HepG2 (cell line): ENCODE measurements at regions not wholly inside any gene's neighbourhood (a gene's known extent, or its start where the extent isn't known, plus 50 kb on each side); places are given as distances from the start of the nearest gene placed in this dataset.

Experiments
- ATAC-seq: fragments of 200-7000 bp; cut with Tn5 transposase; 3 replicates; pipeline ENCODE4 v1.9.1; 2020; ENCODE audit warnings: mild to moderate bottlenecking, moderate library complexity
- BruUV-seq: library from RNA; stranded (reverse); fragments of 400-500 nt; replicated peaks from 2 replicates; lab custom pipeline; 2021; lab: Mats Ljungman, UMichigan
- CTCF ChIA-PET: fragments of 300-600 bp; formaldehyde crosslinking; extraction: SDS; loops from one replicate; lab custom pipeline; 2021; ENCODE audit warnings: low total read pairs, inconsistent platforms, low intra/inter-chr PET ratio; lab: Yijun Ruan, JAX
- POLR2A ChIA-PET: fragments of 350-600 bp; sonication (Branson Sonifier 250); formaldehyde crosslinking; loops from one replicate; lab custom pipeline; 2020; ENCODE audit warnings: antibody characterized with exemption, inconsistent platforms; lab: Yijun Ruan, JAX
- DNase-seq: peaks from one replicate; pipeline ENCODE4 v3.0.0-alpha.2; 2015; ENCODE audit warnings: low spot score
- FAIRE-seq: peaks from 3 replicates; lab custom pipeline; 2011; peaks lifted over from hg19 to GRCh38; lab: Jason Lieb, UNC
- H2AFZ ChIP-seq: one replicate; pipeline ENCODE4 v1.6.1; 2011; ENCODE audit warnings: low read length, inconsistent platforms
- H3K27ac ChIP-seq: fragments of 300-600 bp; 3 replicates; pipeline ENCODE4 v1.8.0; 2011; ENCODE audit warnings: mixed run types, mild to moderate bottlenecking, mixed read lengths, low read length, inconsistent platforms; ENCODE audit not compliant: insufficient read depth; ENCODE audit errors: extremely low read length
- H3K27me3 ChIP-seq, 2 experiments: fragments of 200-600 bp in 1 of 2; 2 replicates in 1 of 2; 3 replicates in 1 of 2; pipeline versions ENCODE4 v1.6.0 to v1.8.0; 2011; ENCODE audit warnings: low read length in 2 of 2, mild to moderate bottlenecking in 2 of 2, moderate library complexity in 2 of 2, inconsistent platforms in 1 of 2; ENCODE audit not compliant: insufficient read depth in 2 of 2, control insufficient read depth in 1 of 2
- H3K36me3 ChIP-seq, 2 experiments: fragments of 200-600 bp in 1 of 2; replicated peaks in 1 of 2; 2 replicates in 1 of 2; 3 replicates in 1 of 2; pipeline versions ENCODE4 v1.5.1 to v1.8.0; 2011; ENCODE audit warnings: low read length in 2 of 2, inconsistent platforms in 1 of 2; ENCODE audit not compliant: insufficient read depth in 2 of 2, control insufficient read depth in 1 of 2
- H3K4me1 ChIP-seq: 2 replicates; pipeline ENCODE4 v1.5.1; 2012; ENCODE audit warnings: low read length, inconsistent platforms; ENCODE audit not compliant: insufficient read depth
- H3K4me2 ChIP-seq: 2 replicates; pipeline ENCODE4 v1.6.0; 2011; ENCODE audit warnings: low read depth, low read length, inconsistent platforms
- H3K4me3 ChIP-seq, 3 experiments: fragments of 200-600 bp in 1 of 3; sonication (generic), shearing (Covaris generic) in 1 of 3; replicated peaks in 1 of 3; 2 replicates each; pipeline ENCODE4 v1.5.1; 2011 to 2016; ENCODE audit warnings: low read length in 3 of 3, inconsistent platforms in 2 of 3, low read depth in 2 of 3, mild to moderate bottlenecking in 2 of 3, control low read depth in 1 of 3, mixed read lengths in 1 of 3; ENCODE audit not compliant: insufficient read depth in 1 of 3
- H3K79me2 ChIP-seq: one replicate; pipeline ENCODE4 v1.6.1; 2011; ENCODE audit warnings: low read length, inconsistent platforms; ENCODE audit not compliant: insufficient read depth
- H3K9ac ChIP-seq: 2 replicates; pipeline ENCODE4 v1.6.0; 2011; ENCODE audit warnings: mild to moderate bottlenecking, low read depth, low read length, inconsistent platforms; ENCODE audit not compliant: insufficient read depth
- H3K9me3 ChIP-seq: 2 replicates; pipeline ENCODE4 v1.5.1; 2012; ENCODE audit warnings: mild to moderate bottlenecking, low read length
- H4K20me1 ChIP-seq: 2 replicates; pipeline ENCODE4 v1.6.0; 2011; ENCODE audit warnings: inconsistent platforms, mild to moderate bottlenecking, low read length, moderate library complexity; ENCODE audit not compliant: insufficient read depth
- CENPT ChIP-seq: sonication (generic); formaldehyde crosslinking; IDR thresholded peaks from 2 replicates; pipeline ENCODE4 v1.8.0; 2022; ENCODE audit warnings: low read depth, mild to moderate bottlenecking, moderate library complexity, missing genetic modification reagents
- CHD2 ChIP-seq: IDR thresholded peaks from 2 replicates; pipeline ENCODE4 v1.6.1; 2011; ENCODE audit warnings: low read depth, low read length, improper control_type of control experiment
- HIVEP1 ChIP-seq: sonication (generic); formaldehyde crosslinking; IDR thresholded peaks from 2 replicates; pipeline ENCODE4 v1.4.0; 2020; ENCODE audit warnings: mild to moderate bottlenecking, missing genetic modification reagents
- HMGA1 ChIP-seq: sonication (generic); formaldehyde crosslinking; conservative IDR thresholded peaks from 2 replicates; pipeline ENCODE4 v1.4.0; 2020; ENCODE audit warnings: missing genetic modification reagents
- LRRFIP1 ChIP-seq: sonication (generic); formaldehyde crosslinking; conservative IDR thresholded peaks from 2 replicates; pipeline ENCODE4 v1.4.0; 2020; ENCODE audit warnings: missing genetic modification reagents
- MAF1 ChIP-seq: sonication (generic); formaldehyde crosslinking; IDR thresholded peaks from 2 replicates; pipeline ENCODE4 v1.5.0; 2020; ENCODE audit warnings: missing genetic modification reagents, borderline replicate concordance
- NCOA5 ChIP-seq: sonication (generic); formaldehyde crosslinking; IDR thresholded peaks from 2 replicates; pipeline ENCODE4 v1.4.0; 2020; ENCODE audit warnings: missing genetic modification reagents
- PAX8 ChIP-seq: sonication (generic); formaldehyde crosslinking; IDR thresholded peaks from 2 replicates; pipeline ENCODE4 v1.8.0; 2022; ENCODE audit warnings: mild to moderate bottlenecking, missing genetic modification reagents, borderline replicate concordance
- RAD21 ChIP-seq: fragments of 450-650 bp; formaldehyde crosslinking; IDR thresholded peaks from 2 replicates; pipeline ENCODE4 v1.5.0; 2020; ENCODE audit warnings: mild to moderate bottlenecking
- SCMH1 ChIP-seq: sonication (generic); formaldehyde crosslinking; IDR thresholded peaks from 2 replicates; pipeline ENCODE4 v1.9.0; 2021; ENCODE audit warnings: missing genetic modification reagents, mild to moderate bottlenecking, borderline replicate concordance
- SRSF9 ChIP-seq: fragments of 200-400 bp; formaldehyde crosslinking; IDR thresholded peaks from 2 replicates; pipeline ENCODE4 v1.6.1; 2018; ENCODE audit warnings: borderline replicate concordance, mild to moderate bottlenecking, low read depth, low read length; ENCODE audit not compliant: insufficient read depth, poor library complexity, severe bottlenecking
- TBX3 ChIP-seq: fragments of 450-650 bp; IDR thresholded peaks from 2 replicates; pipeline ENCODE4 v1.6.1; 2017; ENCODE audit warnings: antibody characterized with exemption, mild to moderate bottlenecking, inconsistent platforms, borderline replicate concordance
- TMF1 ChIP-seq: sonication (generic); formaldehyde crosslinking; IDR thresholded peaks from 2 replicates; pipeline ENCODE4 v1.8.1; 2022; ENCODE audit warnings: low read depth, missing genetic modification reagents
- XRCC5 ChIP-seq: fragments of 200-400 bp; formaldehyde crosslinking; optimal IDR thresholded peaks from 2 replicates; pipeline ENCODE3; 2017; ENCODE audit warnings: mild to moderate bottlenecking, low read length
- ZNF564 ChIP-seq: sonication (generic); formaldehyde crosslinking; IDR thresholded peaks from 2 replicates; pipeline ENCODE4 v1.8.1; 2023; ENCODE audit warnings: mild to moderate bottlenecking, missing genetic modification reagents
- ZSCAN20 ChIP-seq: sonication (generic); formaldehyde crosslinking; IDR thresholded peaks from 2 replicates; pipeline ENCODE4 v1.4.0; 2020; ENCODE audit warnings: missing genetic modification reagents, mild to moderate bottlenecking, borderline replicate concordance
- WGBS: methylation state at CpG from one replicate; pipeline ENCODE4 v1.1.6; 2017; ENCODE audit warnings: low lambda C conversion rate; 5-methylcytosine and 5-hydroxymethylcytosine counted together
- in situ Hi-C: cut with HindIII; loops from 2 replicates; pipeline ENCODE4 v1.10.0; 2017; ENCODE audit warnings: low pct_unique_long_range_greater_than_20kb; ENCODE audit not compliant: extremely low pct_ligation_motif_present
- intact Hi-C: fragments of 100-400 bp; cut with micrococcal nuclease; formaldehyde crosslinking; loops from one replicate; pipeline ENCODE4 v1.10.0; 2022; ENCODE audit not compliant: unreplicated experiment
- TF ChIP-seq, protein P1 (sequence below): sonication (generic); formaldehyde crosslinking; IDR thresholded peaks from 2 replicates; pipeline ENCODE4 v1.4.0; 2020; ENCODE audit warnings: missing genetic modification reagents, low read depth, mild to moderate bottlenecking, borderline replicate concordance

GRCh38 chr18:40949114-40949950, 1005.7 kb upstream of the PIK3C3 start (continued):
- TF ChIP-seq, protein P1, sequence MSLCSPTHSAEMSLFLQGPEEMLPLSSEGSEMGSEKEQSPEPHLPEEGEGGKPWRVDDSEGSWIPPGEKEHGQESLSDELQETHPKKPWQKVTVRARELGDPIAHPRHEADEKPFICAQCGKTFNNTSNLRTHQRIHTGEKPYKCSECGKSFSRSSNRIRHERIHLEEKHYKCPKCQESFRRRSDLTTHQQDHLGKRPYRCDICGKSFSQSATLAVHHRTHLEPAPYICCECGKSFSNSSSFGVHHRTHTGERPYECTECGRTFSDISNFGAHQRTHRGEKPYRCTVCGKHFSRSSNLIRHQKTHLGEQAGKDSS (CRISPR knock-in tag): no peak
- TF ChIP-seq PAX8 (no peak), HMGA1 (no peak)
- TF ChIP-seq, all 625 proteins: peak for 0

- no peaks in the 10 kb centered on the region for H3K27me3 ChIP-seq
- no TSS peak for BruUV-seq
- no peak for DNase-seq
- intact Hi-C loops: no loop called here
- TF ChIP-seq RAD21 (CRISPR knock-in tag): no peak
- no peak for TF ChIP-seq CHD2
- TF ChIP-seq CENPT (CRISPR knock-in tag): no peak
- no peak for TF ChIP-seq LRRFIP1 (CRISPR knock-in tag)
- TF ChIP-seq TMF1 (CRISPR knock-in tag): no peak
- no peak for TF ChIP-seq MAF1 (CRISPR knock-in tag)
- no peak for TF ChIP-seq XRCC5
- no peak for TF ChIP-seq SRSF9
- no peak for TF ChIP-seq ZSCAN20
- no peak for TF ChIP-seq NCOA5 (CRISPR knock-in tag)
- TF ChIP-seq SCMH1: no peak
- no peak for TF ChIP-seq ZNF564 (CRISPR knock-in tag)
- no peak for TF ChIP-seq TBX3
- no peak for TF ChIP-seq HIVEP1 (CRISPR knock-in tag)
- TF ChIP-seq, all 625 proteins: peak for 0
- Histone ChIP-seq H3K4me3 (no peak overlapping the region), H3K36me3 (no peaks in the 10 kb centered on the region), H2AFZ (no peak overlapping the region), H3K27ac (no peak overlapping the region), H3K4me2 (no peak overlapping the region), H3K79me2 (no peaks in the 10 kb centered on the region), H3K9ac (no peak overlapping the region), H4K20me1 (no peaks in the 10 kb centered on the region), H3K4me1 (no peaks in the 10 kb centered on the region), H3K9me3 (no peaks in the 10 kb centered on the region)
- WGBS: 10% methylated on average over 2 of the region's 2 CpGs
- no peak for ATAC-seq
- in situ Hi-C loops: loop anchor here (25.0 kb wide), 2 partner anchors 793 to 968 kb away; no protein-coding TSS in a partner anchor
- FAIRE-seq: no peak
- ChIA-PET CTCF (no interaction called here), POLR2A (no interaction called here)
Measured at GRCh38 chr18:40944576-40944975, 1010.5 kb upstream of the PIK3C3 start.
